Panc1 (cell line): ENCODE measurements at regions not wholly inside any gene's neighbourhood (a gene's known extent, or its start where the extent isn't known, plus 50 kb on each side); places are given as distances from the start of the nearest gene placed in this dataset.

Source experiments
- CTCF ChIP-seq: fragments of 450-650 bp; IDR thresholded peaks from 2 replicates; pipeline ENCODE4 v1.5.1; 2017; ENCODE audit warnings: mild to moderate bottlenecking
- POLR2AphosphoS5 ChIP-seq: IDR thresholded peaks from 2 replicates; pipeline ENCODE4 v1.6.1; 2012; ENCODE audit warnings: mild to moderate bottlenecking, low read depth, low read length, moderate library complexity
- SIN3A ChIP-seq: IDR thresholded peaks from 2 replicates; pipeline ENCODE4 v1.6.1; 2012; ENCODE audit warnings: low read depth, mild to moderate bottlenecking, low read length, moderate library complexity, borderline replicate concordance; ENCODE audit not compliant: insufficient read depth

GRCh38 chr2:64362562-64363026, 91.4 kb upstream of the LGALSL start:
- no peak for TF ChIP-seq CTCF
- no peak for TF ChIP-seq POLR2AphosphoS5
- TF ChIP-seq SIN3A, result no peak
